H9 (cell line): ENCODE measurements at regions not wholly inside any gene's neighbourhood (a gene's known extent, or its start where the extent isn't known, plus 50 kb on each side); places are given as distances from the start of the nearest gene placed in this dataset.

Experiments
- DNase-seq: peaks from one replicate; pipeline ENCODE4 v3.0.0-alpha.2; 2017
- H2AFZ ChIP-seq: one replicate; pipeline ENCODE4 v1.6.1; 2013; ENCODE audit warnings: mild to moderate bottlenecking, low read length, control low read depth, moderate library complexity
- H2AK5ac ChIP-seq: 2 replicates; pipeline ENCODE4 v1.6.1; 2013; ENCODE audit warnings: low read length, control low read depth, mixed read lengths; ENCODE audit not compliant: insufficient read length
- H2BK120ac ChIP-seq: one replicate; pipeline ENCODE4 v1.6.1; 2013; ENCODE audit warnings: low read depth, mild to moderate bottlenecking, low read length, control low read depth, inconsistent platforms; ENCODE audit not compliant: poor library complexity, severe bottlenecking
- H2BK12ac ChIP-seq: 2 replicates; pipeline ENCODE4 v1.6.1; 2013; ENCODE audit warnings: low read length, control low read depth, mixed read lengths, low read depth; ENCODE audit not compliant: insufficient read length
- H2BK15ac ChIP-seq: 2 replicates; pipeline ENCODE4 v1.6.1; 2013; ENCODE audit warnings: low read depth, low read length, control low read depth
- H2BK20ac ChIP-seq: one replicate; pipeline ENCODE4 v1.6.1; 2013; ENCODE audit warnings: low read depth, mild to moderate bottlenecking, low read length, control low read depth, inconsistent platforms; ENCODE audit not compliant: poor library complexity, severe bottlenecking
- H2BK5ac ChIP-seq: 2 replicates; pipeline ENCODE4 v1.6.1; 2013; ENCODE audit warnings: low read length, control low read depth, mixed read lengths; ENCODE audit not compliant: insufficient read length
- H3K14ac ChIP-seq: 2 replicates; pipeline ENCODE4 v1.6.1; 2013; ENCODE audit warnings: low read length, control low read depth; ENCODE audit not compliant: insufficient read depth
- H3K18ac ChIP-seq: 2 replicates; pipeline ENCODE4 v1.6.1; 2013; ENCODE audit warnings: low read depth, mild to moderate bottlenecking, mixed read lengths, low read length, control low read depth; ENCODE audit not compliant: insufficient read length
- H3K23ac ChIP-seq: 2 replicates; pipeline ENCODE4 v1.6.1; 2013; ENCODE audit warnings: low read length, control low read depth, mixed read lengths, low read depth; ENCODE audit not compliant: insufficient read length
- H3K23me2 ChIP-seq: 2 replicates; pipeline ENCODE4 v1.6.1; 2013; ENCODE audit warnings: low read depth, mild to moderate bottlenecking, mixed read lengths, low read length, control low read depth; ENCODE audit not compliant: insufficient read length, poor library complexity, severe bottlenecking
- H3K27ac ChIP-seq: 2 replicates; pipeline ENCODE4 v1.5.1; 2013; ENCODE audit warnings: low read length, control low read depth, mixed read lengths, low read depth; ENCODE audit not compliant: insufficient read length
- H3K27me3 ChIP-seq: 2 replicates; pipeline ENCODE4 v1.6.1; 2013; ENCODE audit warnings: low read length, control low read depth, inconsistent platforms; ENCODE audit not compliant: insufficient read depth
- H3K4ac ChIP-seq: 2 replicates; pipeline ENCODE4 v1.6.1; 2013; ENCODE audit warnings: low read depth, mild to moderate bottlenecking, control low read depth, inconsistent platforms, low read length, moderate library complexity
- H3K4me1 ChIP-seq: 2 replicates; pipeline ENCODE4 v1.6.1; 2013; ENCODE audit warnings: low read length, control low read depth, inconsistent platforms; ENCODE audit not compliant: insufficient read depth
- H3K4me2 ChIP-seq: 2 replicates; pipeline ENCODE4 v1.6.1; 2013; ENCODE audit warnings: low read length, control low read depth, mixed read lengths; ENCODE audit not compliant: insufficient read length, insufficient read depth
- H3K56ac ChIP-seq: 2 replicates; pipeline ENCODE4 v1.6.1; 2013; ENCODE audit warnings: low read depth, mild to moderate bottlenecking, mixed read lengths, low read length, control low read depth; ENCODE audit not compliant: insufficient read length
- H3K79me1 ChIP-seq: 2 replicates; pipeline ENCODE4 v1.6.1; 2013; ENCODE audit warnings: low read depth, mild to moderate bottlenecking, moderate library complexity, low read length, control low read depth, inconsistent platforms; ENCODE audit not compliant: insufficient read depth, poor library complexity, severe bottlenecking
- H3K79me2 ChIP-seq: 2 replicates; pipeline ENCODE4 v1.6.1; 2013; ENCODE audit warnings: low read length, control low read depth, inconsistent platforms; ENCODE audit not compliant: insufficient read depth
- H3K9ac ChIP-seq: 2 replicates; pipeline ENCODE4 v1.6.1; 2013; ENCODE audit warnings: low read length, control low read depth, mixed read lengths; ENCODE audit not compliant: insufficient read length; ENCODE audit errors: extremely low read depth
- H3K9me3 ChIP-seq: one replicate; pipeline ENCODE4 v1.6.1; 2013; ENCODE audit warnings: low read depth, low read length, inconsistent platforms; ENCODE audit not compliant: control insufficient read depth
- H3T11ph ChIP-seq: one replicate; pipeline ENCODE4 v1.6.1; 2013; ENCODE audit warnings: mild to moderate bottlenecking, low read length, control low read depth, inconsistent platforms
- H4K20me1 ChIP-seq: one replicate; pipeline ENCODE4 v1.6.1; 2013; ENCODE audit not compliant: control insufficient read depth, insufficient read length, insufficient read depth
- H4K5ac ChIP-seq: 2 replicates; pipeline ENCODE4 v1.6.1; 2013; ENCODE audit warnings: low read depth, mild to moderate bottlenecking, mixed read lengths, low read length, control low read depth; ENCODE audit not compliant: insufficient read length
- H4K8ac ChIP-seq: replicated peaks from 2 replicates; pipeline ENCODE4 v1.6.1; 2013; ENCODE audit warnings: low read length, control low read depth, mixed read lengths, low read depth; ENCODE audit not compliant: insufficient read length
- H4K91ac ChIP-seq: 2 replicates; pipeline ENCODE4 v1.6.1; 2013; ENCODE audit warnings: low read depth, mild to moderate bottlenecking, moderate library complexity, mixed read lengths, low read length, control low read depth; ENCODE audit not compliant: insufficient read length
- H3K27ac Mint-ChIP-seq, 3 experiments: 2 replicates in 2 of 3; 3 replicates in 1 of 3; pipeline ENCODE4 v1.8.0; 2020 to 2021; ENCODE audit warnings: mixed read lengths in 3 of 3, mild to moderate bottlenecking in 1 of 3, moderate library complexity in 1 of 3
- H3K27me3 Mint-ChIP-seq: 2 replicates; pipeline ENCODE4 v1.8.0; 2021; ENCODE audit warnings: low read depth, mild to moderate bottlenecking, moderate library complexity, mixed read lengths
- H3K36me3 Mint-ChIP-seq, 3 experiments: 2 replicates in 2 of 3; 3 replicates in 1 of 3; pipeline ENCODE4 v1.8.0; 2020 to 2021; ENCODE audit warnings: low read depth in 3 of 3, mixed read lengths in 3 of 3; ENCODE audit not compliant: insufficient read depth in 1 of 3
- H3K4me1 Mint-ChIP-seq, 2 experiments: 2 replicates each; pipeline ENCODE4 v1.8.0; 2020; ENCODE audit warnings: mixed read lengths in 2 of 2
- H3K4me3 Mint-ChIP-seq, 2 experiments: 2 replicates in 1 of 2; 3 replicates in 1 of 2; pipeline ENCODE4 v1.8.0; 2020 to 2021; ENCODE audit warnings: mild to moderate bottlenecking in 2 of 2, mixed read lengths in 2 of 2, moderate library complexity in 1 of 2
- H3K9me3 Mint-ChIP-seq, 2 experiments: 2 replicates in 1 of 2; 3 replicates in 1 of 2; pipeline ENCODE4 v1.8.0; 2020; ENCODE audit warnings: mild to moderate bottlenecking in 2 of 2, mixed read lengths in 2 of 2, moderate library complexity in 1 of 2
- CTCF ChIP-seq: fragments of 200-600 bp; sonication (generic); conservative IDR thresholded peaks from 3 replicates; pipeline ENCODE4 v1.8.0; 2021; ENCODE audit warnings: antibody characterized with exemption, mild to moderate bottlenecking
- WGBS: extraction: QIAGEN DNeasy Blood & Tissue Kit; methylation state at CpG from one replicate; pipeline ENCODE4 v1.1.7; 2013; ENCODE audit warnings: missing lambda C conversion rate, low lambda C conversion rate, mixed read lengths; ENCODE audit not compliant: insufficient read length; ENCODE audit errors: extremely low coverage; 5-methylcytosine and 5-hydroxymethylcytosine counted together

- Histone ChIP-seq H2AK5ac (no peak overlapping the region), H2AFZ (no peak overlapping the region), H3K9ac (no peak overlapping the region), H3K4me1 (peaks cover 2% of the 10 kb centered on the region; the same call in 1 of the 2 replicates), H3K4ac (no peak overlapping the region), H4K8ac (no peak overlapping the region), H2BK12ac (no peak overlapping the region), H3K23ac (no peak overlapping the region), H2BK15ac (no peak overlapping the region), H2BK20ac (no peak overlapping the region), H3K56ac (no peak overlapping the region), H2BK5ac (no peak overlapping the region), H3K27me3 (no peaks in the 10 kb centered on the region), H4K5ac (no peak overlapping the region), H3K23me2 (no peaks in the 10 kb centered on the region), H2BK120ac (no peak overlapping the region), H4K91ac (no peak overlapping the region), H3K27ac (no peak overlapping the region), H3K4me2 (no peak overlapping the region), H3K9me3 (peaks cover 4% of the 10 kb centered on the region), H3K79me2 (no peaks in the 10 kb centered on the region), H3K18ac (no peak overlapping the region), H4K20me1 (no peaks in the 10 kb centered on the region), H3K14ac (no peak overlapping the region), H3K79me1 (no peaks in the 10 kb centered on the region), H3T11ph (no peak overlapping the region)
- no CpG with 5 or more reads among the region's 5 CpGs for WGBS
- TF ChIP-seq CTCF, result no peak
- H3K27me3 Mint-ChIP-seq, result peaks cover 79% of the 10 kb centered on the region
- H3K36me3 Mint-ChIP-seq, result no peaks in the 10 kb centered on the region
- H3K4me1 Mint-ChIP-seq, result peaks cover 17 to 18% of the 10 kb centered on the region in 2 experiments
- no peak overlapping the region for H3K4me3 Mint-ChIP-seq
- DNase-seq, result no peak
- peaks cover 0 to 5% of the 10 kb centered on the region in 2 experiments; a peak in 4 of 5 replicates for H3K9me3 Mint-ChIP-seq
- H3K27ac Mint-ChIP-seq, result no peak overlapping the region
Measured at GRCh38 chr2:506866-507265, 170.3 kb downstream of the TMEM18 start.
